Lower leg skin (tissue), 3 donors: ENCODE measurements at regions not wholly inside any gene's neighbourhood (a gene's known extent, or its start where the extent isn't known, plus 50 kb on each side); places are given as distances from the start of the nearest gene placed in this dataset.
"Not testable (repeated sequence)": the region's sequence is repeated elsewhere in the genome, so short reads cannot be mapped to it uniquely, and the experiment has no call there.

Source experiments
- POLR2A ChIP-seq, 2 donors: fragments of 450-650 bp; IDR thresholded peaks; one replicate each; pipeline ENCODE4 v1.6.1; 2016 to 2017; ENCODE audit warnings: antibody characterized with exemption in 2 of 2, mild to moderate bottlenecking in 1 of 2, moderate library complexity in 1 of 2
- TF ChIP-seq, protein P1 (sequence below), 3 donors: fragments of 450-650 bp; IDR thresholded peaks; one replicate each; pipeline ENCODE4 v1.5.1; 2016; ENCODE audit warnings: antibody characterized with exemption in 3 of 3, mild to moderate bottlenecking in 3 of 3, moderate library complexity in 2 of 3

GRCh38 chr17:20705186-20705585 is 125.7 kb downstream of the CDRT15L2 start:
- TF ChIP-seq, protein P1, sequence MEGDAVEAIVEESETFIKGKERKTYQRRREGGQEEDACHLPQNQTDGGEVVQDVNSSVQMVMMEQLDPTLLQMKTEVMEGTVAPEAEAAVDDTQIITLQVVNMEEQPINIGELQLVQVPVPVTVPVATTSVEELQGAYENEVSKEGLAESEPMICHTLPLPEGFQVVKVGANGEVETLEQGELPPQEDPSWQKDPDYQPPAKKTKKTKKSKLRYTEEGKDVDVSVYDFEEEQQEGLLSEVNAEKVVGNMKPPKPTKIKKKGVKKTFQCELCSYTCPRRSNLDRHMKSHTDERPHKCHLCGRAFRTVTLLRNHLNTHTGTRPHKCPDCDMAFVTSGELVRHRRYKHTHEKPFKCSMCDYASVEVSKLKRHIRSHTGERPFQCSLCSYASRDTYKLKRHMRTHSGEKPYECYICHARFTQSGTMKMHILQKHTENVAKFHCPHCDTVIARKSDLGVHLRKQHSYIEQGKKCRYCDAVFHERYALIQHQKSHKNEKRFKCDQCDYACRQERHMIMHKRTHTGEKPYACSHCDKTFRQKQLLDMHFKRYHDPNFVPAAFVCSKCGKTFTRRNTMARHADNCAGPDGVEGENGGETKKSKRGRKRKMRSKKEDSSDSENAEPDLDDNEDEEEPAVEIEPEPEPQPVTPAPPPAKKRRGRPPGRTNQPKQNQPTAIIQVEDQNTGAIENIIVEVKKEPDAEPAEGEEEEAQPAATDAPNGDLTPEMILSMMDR (IDR thresholded peaks at IDR 0.05): not testable (repeated sequence)
- TF ChIP-seq POLR2A (IDR thresholded peaks at IDR 0.05): not testable (repeated sequence)
